ENCODE measurements at regions not wholly inside any gene's neighbourhood (a gene's known extent, or its start where the extent isn't known, plus 50 kb on each side); places are given as distances from the start of the nearest gene placed in this dataset.

DNA sequence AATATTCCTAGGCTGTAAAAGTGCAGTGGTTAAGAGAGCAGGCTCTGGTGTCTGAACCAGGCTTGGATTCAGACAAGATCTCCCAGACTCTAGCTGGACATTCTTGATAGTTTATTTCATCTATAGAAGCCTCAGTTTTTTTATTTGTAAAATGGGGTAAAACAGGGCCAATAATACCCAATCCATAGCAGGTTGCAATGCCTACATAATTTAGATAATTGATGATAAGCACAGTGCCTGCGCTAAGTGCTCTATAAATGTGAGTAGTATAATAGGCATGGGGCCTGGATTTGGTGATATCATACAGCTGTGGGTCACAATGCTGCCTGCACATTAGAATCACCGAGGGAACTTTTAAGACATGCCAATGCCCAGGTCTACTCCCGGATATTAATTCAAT is 603.5 kb downstream of the ISL1 start:
- TF ChIP-seq, protein P1, sequence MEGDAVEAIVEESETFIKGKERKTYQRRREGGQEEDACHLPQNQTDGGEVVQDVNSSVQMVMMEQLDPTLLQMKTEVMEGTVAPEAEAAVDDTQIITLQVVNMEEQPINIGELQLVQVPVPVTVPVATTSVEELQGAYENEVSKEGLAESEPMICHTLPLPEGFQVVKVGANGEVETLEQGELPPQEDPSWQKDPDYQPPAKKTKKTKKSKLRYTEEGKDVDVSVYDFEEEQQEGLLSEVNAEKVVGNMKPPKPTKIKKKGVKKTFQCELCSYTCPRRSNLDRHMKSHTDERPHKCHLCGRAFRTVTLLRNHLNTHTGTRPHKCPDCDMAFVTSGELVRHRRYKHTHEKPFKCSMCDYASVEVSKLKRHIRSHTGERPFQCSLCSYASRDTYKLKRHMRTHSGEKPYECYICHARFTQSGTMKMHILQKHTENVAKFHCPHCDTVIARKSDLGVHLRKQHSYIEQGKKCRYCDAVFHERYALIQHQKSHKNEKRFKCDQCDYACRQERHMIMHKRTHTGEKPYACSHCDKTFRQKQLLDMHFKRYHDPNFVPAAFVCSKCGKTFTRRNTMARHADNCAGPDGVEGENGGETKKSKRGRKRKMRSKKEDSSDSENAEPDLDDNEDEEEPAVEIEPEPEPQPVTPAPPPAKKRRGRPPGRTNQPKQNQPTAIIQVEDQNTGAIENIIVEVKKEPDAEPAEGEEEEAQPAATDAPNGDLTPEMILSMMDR (IDR thresholded peaks at IDR 0.05) = no peak
- TF ChIP-seq POLR2AphosphoS5 (IDR thresholded peaks at IDR 0.05) = no peak
- TF ChIP-seq EP300 (IDR thresholded peaks at IDR 0.05; ENCODE audit: low read depth) = no peak
- TF ChIP-seq POLR2A (IDR thresholded peaks at IDR 0.05) = no peak
